SK-N-MC (cell line): ENCODE measurements at regions not wholly inside any gene's neighbourhood (a gene's known extent, or its start where the extent isn't known, plus 50 kb on each side); places are given as distances from the start of the nearest gene placed in this dataset.

Experiments used
- EZH2 ChIP-seq: fragments of 200-600 bp; sonication (generic); IDR thresholded peaks from one replicate; pipeline ENCODE4 v1.6.1; 2017; ENCODE audit warnings: antibody characterized with exemption
- POLR2AphosphoS5 ChIP-seq: IDR thresholded peaks from 2 replicates; pipeline ENCODE4 v1.6.1; 2012; ENCODE audit warnings: mild to moderate bottlenecking, low read depth, low read length, borderline replicate concordance

GRCh38 chr6:133759524-133759923 lies 129.4 kb upstream of the TCF21 start:
- TF ChIP-seq EZH2 = no peak
- TF ChIP-seq POLR2AphosphoS5 = no peak
